ENCODE measurements at regions not wholly inside any gene's neighbourhood (a gene's known extent, or its start where the extent isn't known, plus 50 kb on each side); places are given as distances from the start of the nearest gene placed in this dataset.

DNA sequence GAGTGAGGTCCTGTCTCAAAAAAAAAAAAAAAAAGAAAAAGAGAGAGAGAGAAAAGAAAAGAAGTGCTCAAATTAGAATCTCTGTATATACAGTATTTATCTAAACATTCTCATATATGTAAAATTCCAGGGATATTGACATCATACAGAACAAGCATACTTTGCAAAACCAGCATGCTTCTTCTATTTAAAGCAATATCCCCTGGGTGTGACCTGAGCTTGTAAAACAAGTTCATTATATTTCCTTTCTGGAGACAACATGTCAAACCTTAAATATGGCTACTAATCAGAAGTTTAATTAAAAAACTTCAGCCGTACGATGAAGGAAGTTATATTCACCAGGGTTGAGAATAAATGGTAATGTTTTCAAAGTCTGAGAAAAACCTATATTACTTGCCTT is 175.8 kb upstream of the HMGA2 start:
- Histone ChIP-seq H3K27me3 (ENCODE audit: control insufficient read depth in 2 of 2, insufficient read depth in 1 of 2, low read length in 1 of 2) (no peaks in the 10 kb centered on the region), H3K9me3 (ENCODE audit: control insufficient read depth in 2 of 2, insufficient read depth in 1 of 2, low read length in 1 of 2) (no peaks in the 10 kb centered on the region), H3K27ac (ENCODE audit: low read depth in 1 of 2, low read length in 1 of 2) (no peak overlapping the region), H3K4me1 (ENCODE audit: control insufficient read depth in 2 of 2, insufficient read depth in 2 of 2, low read length in 2 of 2) (no peaks in the 10 kb centered on the region), H3K4me3 (ENCODE audit: low read length in 2 of 2) (no peak overlapping the region), H3K36me3 (ENCODE audit: control insufficient read depth in 2 of 2, insufficient read depth in 2 of 2, low read length in 1 of 2) (no peaks in the 10 kb centered on the region)
- WGBS = 98% methylated on average over 2 of the region's 2 CpGs
- DNase-seq (ENCODE audit: low read depth in 6 of 9, low spot score in 9 of 9) = no peak

DNA sequence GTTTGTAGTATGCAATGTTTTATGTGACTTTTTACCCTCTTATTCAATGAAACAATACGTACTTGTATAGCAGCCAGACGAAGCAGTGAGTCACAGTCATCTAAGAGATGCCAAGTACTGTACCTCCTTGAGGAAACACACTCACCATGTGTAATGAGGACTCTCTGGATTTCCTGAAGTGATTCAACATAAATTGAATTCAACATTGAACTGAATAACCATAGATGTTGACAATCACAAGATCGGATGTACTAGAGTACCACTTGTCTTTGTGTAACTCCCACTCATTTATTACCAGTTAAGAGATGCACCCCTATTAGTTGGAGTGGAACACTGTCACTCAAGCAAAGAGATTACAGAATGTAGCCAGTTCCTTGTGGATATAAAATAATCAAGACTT is 175.2 kb upstream of the HMGA2 start:
- Histone ChIP-seq H3K4me3 (ENCODE audit: low read length in 2 of 2) (no peak overlapping the region), H3K36me3 (ENCODE audit: control insufficient read depth in 2 of 2, insufficient read depth in 2 of 2, low read length in 1 of 2) (no peaks in the 10 kb centered on the region), H3K27me3 (ENCODE audit: control insufficient read depth in 2 of 2, insufficient read depth in 1 of 2, low read length in 1 of 2) (no peaks in the 10 kb centered on the region), H3K9me3 (ENCODE audit: control insufficient read depth in 2 of 2, insufficient read depth in 1 of 2, low read length in 1 of 2) (no peaks in the 10 kb centered on the region), H3K27ac (ENCODE audit: low read depth in 1 of 2, low read length in 1 of 2) (no peak overlapping the region), H3K4me1 (ENCODE audit: control insufficient read depth in 2 of 2, insufficient read depth in 2 of 2, low read length in 2 of 2) (no peaks in the 10 kb centered on the region)
- no peak for DNase-seq (ENCODE audit: low read depth in 6 of 9, low spot score in 9 of 9)
- WGBS = 97% methylated on average over 3 of the region's 3 CpGs

DNA sequence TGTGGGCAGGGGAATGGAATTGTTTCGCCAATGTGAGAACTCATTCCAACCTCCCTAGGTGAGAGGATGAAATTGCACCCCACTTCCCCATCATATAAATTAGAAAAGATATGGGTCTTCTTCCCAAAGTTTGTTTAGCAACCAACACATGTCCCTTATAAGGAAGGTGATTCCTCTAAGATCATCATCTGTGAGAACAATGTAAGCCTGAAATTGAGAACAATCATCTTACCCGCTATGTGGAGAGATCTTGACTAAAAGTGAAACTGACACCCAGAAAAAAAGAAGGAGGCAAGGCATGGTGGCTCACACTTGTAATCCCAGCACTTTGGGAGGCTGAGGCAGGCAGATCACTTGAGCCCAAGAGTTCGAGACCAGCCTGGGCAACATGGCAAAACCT is 173.2 kb upstream of the HMGA2 start:
- H3K36me3 ChIP-seq (ENCODE audit: control insufficient read depth in 2 of 2, insufficient read depth in 2 of 2, low read length in 1 of 2) = no peaks in the 10 kb centered on the region
- H3K27me3 ChIP-seq (ENCODE audit: control insufficient read depth in 2 of 2, insufficient read depth in 1 of 2, low read length in 1 of 2) = no peaks in the 10 kb centered on the region
- H3K4me3 ChIP-seq (ENCODE audit: low read length in 2 of 2) = no peak overlapping the region
- H3K27ac ChIP-seq (ENCODE audit: low read depth in 1 of 2, low read length in 1 of 2) = no peak overlapping the region
- DNase-seq (ENCODE audit: low read depth in 6 of 9, low spot score in 9 of 9) = no peak
- H3K4me1 ChIP-seq (ENCODE audit: control insufficient read depth in 2 of 2, insufficient read depth in 2 of 2, low read length in 2 of 2) = no peaks in the 10 kb centered on the region
- WGBS = 95% methylated on average over 3 of the region's 3 CpGs
- H3K9me3 ChIP-seq (ENCODE audit: control insufficient read depth in 2 of 2, insufficient read depth in 1 of 2, low read length in 1 of 2) = no peaks in the 10 kb centered on the region

DNA sequence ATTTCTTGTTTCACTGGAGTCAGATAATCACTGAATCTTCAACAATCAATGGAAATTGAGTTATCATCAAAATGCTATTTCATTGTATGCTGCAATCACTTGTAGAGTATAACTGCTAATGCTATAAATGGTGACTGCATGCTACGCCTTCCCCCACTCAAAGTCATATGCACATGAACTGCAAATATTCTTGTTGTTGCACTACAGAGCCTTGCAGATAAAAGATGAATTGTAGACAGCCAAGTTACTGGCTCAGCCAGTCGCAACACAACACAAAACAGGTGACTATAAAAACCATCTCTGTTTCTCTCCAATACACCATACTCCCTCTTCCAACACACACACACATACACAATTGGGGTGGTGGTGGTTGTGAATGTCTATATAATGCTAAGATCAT is 171.0 kb upstream of the HMGA2 start:
- Histone ChIP-seq H3K9me3 (ENCODE audit: control insufficient read depth in 2 of 2, insufficient read depth in 1 of 2, low read length in 1 of 2) (no peaks in the 10 kb centered on the region), H3K27me3 (ENCODE audit: control insufficient read depth in 2 of 2, insufficient read depth in 1 of 2, low read length in 1 of 2) (no peaks in the 10 kb centered on the region), H3K27ac (ENCODE audit: low read depth in 1 of 2, low read length in 1 of 2) (no peak overlapping the region), H3K4me3 (ENCODE audit: low read length in 2 of 2) (no peak overlapping the region), H3K36me3 (ENCODE audit: control insufficient read depth in 2 of 2, insufficient read depth in 2 of 2, low read length in 1 of 2) (no peaks in the 10 kb centered on the region), H3K4me1 (ENCODE audit: control insufficient read depth in 2 of 2, insufficient read depth in 2 of 2, low read length in 2 of 2) (no peaks in the 10 kb centered on the region)
- DNase-seq (ENCODE audit: low read depth in 6 of 9, low spot score in 9 of 9) = no peak
- WGBS = 94% methylated on average over 2 of the region's 2 CpGs

DNA sequence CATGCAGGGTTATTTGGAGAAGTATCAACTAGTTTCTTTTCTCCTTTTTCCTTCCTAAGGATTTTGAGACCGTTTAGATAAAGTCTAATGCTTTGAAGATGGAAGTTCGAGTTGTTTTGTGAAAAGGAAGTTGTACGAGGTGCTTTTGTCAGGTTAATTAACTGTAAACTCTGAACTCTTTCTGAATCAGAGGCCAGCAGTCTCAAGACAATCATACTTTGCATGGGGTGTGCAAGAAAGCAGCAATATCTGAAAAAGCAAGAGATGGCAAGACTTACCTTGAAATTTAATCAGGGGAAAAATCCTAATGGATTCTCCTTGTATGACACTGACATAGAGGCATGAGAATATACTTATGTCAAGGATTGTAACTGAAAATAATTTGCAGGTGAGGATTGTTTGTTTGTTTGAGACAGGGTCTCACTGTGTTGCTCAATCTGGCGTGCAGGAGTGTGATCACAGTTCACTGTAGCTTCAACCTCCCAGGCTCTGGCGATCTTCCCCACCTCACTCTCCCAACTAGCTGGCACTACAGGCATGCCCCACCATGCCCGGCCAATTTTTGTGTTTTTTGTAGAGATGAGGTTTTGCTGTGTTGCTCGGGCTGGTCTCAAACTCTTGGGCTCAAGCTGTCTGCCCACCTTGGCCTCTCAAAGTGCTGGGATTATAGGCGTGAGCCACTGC is 170.2 kb upstream of the HMGA2 start:
- H3K9me3 ChIP-seq (ENCODE audit: control insufficient read depth in 2 of 2, insufficient read depth in 1 of 2, low read length in 1 of 2) = no peaks in the 10 kb centered on the region
- 66% methylated on average over 8 of the region's 8 CpGs for WGBS

DNA sequence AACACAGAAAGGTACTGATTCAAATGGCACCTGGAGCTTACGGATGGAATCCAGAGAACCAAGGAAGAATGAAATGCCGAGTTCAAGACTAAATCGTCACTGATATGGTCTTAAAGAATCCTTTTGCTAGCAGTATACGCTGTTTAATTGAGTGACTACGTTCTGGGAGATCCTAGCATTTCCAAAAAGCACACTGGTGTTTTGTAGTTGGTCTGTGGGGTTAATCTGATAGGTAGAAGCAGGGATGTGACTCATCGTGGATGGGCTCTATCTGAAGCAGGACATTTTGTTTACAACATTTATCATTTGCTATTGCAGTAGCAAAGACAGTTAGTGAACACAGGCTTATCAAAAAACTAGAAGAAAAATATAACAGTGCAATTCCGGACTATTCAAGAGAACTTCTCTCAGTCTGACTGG is 169.2 kb upstream of the HMGA2 start:
- H3K9me3 ChIP-seq (ENCODE audit: control insufficient read depth in 2 of 2, insufficient read depth in 1 of 2, low read length in 1 of 2) = no peaks in the 10 kb centered on the region
- no peaks in the 10 kb centered on the region for H3K4me1 ChIP-seq (ENCODE audit: control insufficient read depth in 2 of 2, insufficient read depth in 2 of 2, low read length in 2 of 2)
- no peak overlapping the region for H3K27ac ChIP-seq (ENCODE audit: low read depth in 1 of 2, low read length in 1 of 2)
- WGBS = 97% methylated on average over 7 of the region's 7 CpGs
- H3K4me3 ChIP-seq (ENCODE audit: low read length in 2 of 2) = no peak overlapping the region
- H3K27me3 ChIP-seq (ENCODE audit: control insufficient read depth in 2 of 2, insufficient read depth in 1 of 2, low read length in 1 of 2) = no peaks in the 10 kb centered on the region
- H3K36me3 ChIP-seq (ENCODE audit: control insufficient read depth in 2 of 2, insufficient read depth in 2 of 2, low read length in 1 of 2) = no peaks in the 10 kb centered on the region
- DNase-seq (ENCODE audit: low read depth in 6 of 9, low spot score in 9 of 9) = no peak

More for the DNA sequence above, 170.2 kb upstream of the HMGA2 start:
- no peak overlapping the region for H3K4me3 ChIP-seq (ENCODE audit: low read length in 2 of 2)
- no peaks in the 10 kb centered on the region for H3K27me3 ChIP-seq (ENCODE audit: control insufficient read depth in 2 of 2, insufficient read depth in 1 of 2, low read length in 1 of 2)
- no peaks in the 10 kb centered on the region for H3K36me3 ChIP-seq (ENCODE audit: control insufficient read depth in 2 of 2, insufficient read depth in 2 of 2, low read length in 1 of 2)
- no peak for DNase-seq (ENCODE audit: low read depth in 6 of 9, low spot score in 9 of 9)
- H3K27ac ChIP-seq (ENCODE audit: low read depth in 1 of 2, low read length in 1 of 2) = no peak overlapping the region
- no peaks in the 10 kb centered on the region for H3K4me1 ChIP-seq (ENCODE audit: control insufficient read depth in 2 of 2, insufficient read depth in 2 of 2, low read length in 2 of 2)

DNA sequence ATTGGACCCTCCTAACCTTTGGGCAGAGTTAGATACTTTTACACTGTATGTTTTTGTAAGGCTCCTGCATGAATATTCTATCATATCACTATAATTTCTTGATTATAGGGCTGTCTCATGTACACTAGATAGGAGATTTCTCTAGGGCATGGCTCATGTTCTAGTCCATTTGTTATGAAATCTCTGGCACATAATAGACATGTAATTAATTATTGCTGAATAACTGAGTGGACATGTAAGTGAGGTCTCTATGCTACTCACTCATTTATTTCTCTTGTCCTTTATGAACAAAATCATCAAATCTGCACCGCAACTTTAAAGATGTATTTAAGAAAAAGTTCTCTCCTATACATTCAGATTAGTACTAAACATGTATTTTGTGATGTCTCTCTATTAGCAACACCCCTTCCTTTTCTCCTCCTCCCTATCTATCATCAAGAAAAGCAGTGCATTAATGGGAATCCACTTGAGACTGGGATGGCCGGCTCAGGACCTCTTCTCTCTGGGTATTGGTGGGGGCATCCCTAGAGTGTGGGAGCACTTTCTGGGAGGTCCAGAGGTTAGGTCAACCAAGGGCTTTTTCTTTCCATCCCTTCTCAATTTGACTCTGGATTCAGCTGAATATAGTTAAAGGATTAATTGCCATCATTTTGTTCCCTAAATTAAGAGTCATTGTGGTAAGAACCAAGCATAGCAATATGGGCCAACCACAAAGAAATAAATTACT is 168.0 kb upstream of the HMGA2 start:
- WGBS = 97% methylated on average over 2 of the region's 2 CpGs
- DNase-seq (ENCODE audit: low read depth in 6 of 9, low spot score in 9 of 9) = no peak
- Histone ChIP-seq H3K4me3 (ENCODE audit: low read length in 2 of 2) (no peak overlapping the region), H3K36me3 (ENCODE audit: control insufficient read depth in 2 of 2, insufficient read depth in 2 of 2, low read length in 1 of 2) (no peaks in the 10 kb centered on the region), H3K4me1 (ENCODE audit: control insufficient read depth in 2 of 2, insufficient read depth in 2 of 2, low read length in 2 of 2) (no peaks in the 10 kb centered on the region), H3K27me3 (ENCODE audit: control insufficient read depth in 2 of 2, insufficient read depth in 1 of 2, low read length in 1 of 2) (no peaks in the 10 kb centered on the region), H3K9me3 (ENCODE audit: control insufficient read depth in 2 of 2, insufficient read depth in 1 of 2, low read length in 1 of 2) (no peaks in the 10 kb centered on the region), H3K27ac (ENCODE audit: low read depth in 1 of 2, low read length in 1 of 2) (no peak overlapping the region)

DNA sequence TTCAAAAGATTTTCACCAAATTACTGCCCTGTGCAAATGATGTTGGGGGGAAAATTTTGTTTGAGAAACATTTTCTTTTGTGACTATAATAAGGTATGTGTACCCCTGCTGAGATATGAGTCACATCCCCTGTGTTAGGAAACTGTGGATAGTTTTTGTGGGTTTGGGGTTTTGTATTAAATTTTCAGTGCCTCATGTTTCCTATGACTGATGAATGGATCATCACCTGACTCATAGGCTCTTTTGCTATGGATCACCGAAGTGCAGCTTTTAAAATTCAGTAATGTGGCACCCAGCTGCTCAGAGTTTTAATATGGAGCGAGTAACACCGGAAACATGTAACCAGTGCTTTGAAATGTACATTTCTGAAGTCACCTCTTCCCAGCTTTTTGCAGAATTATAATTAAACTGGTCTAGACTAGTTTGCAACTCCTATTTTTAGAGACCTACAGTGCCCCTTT is 167.4 kb upstream of the HMGA2 start:
- H3K9me3 ChIP-seq (ENCODE audit: control insufficient read depth in 2 of 2, insufficient read depth in 1 of 2, low read length in 1 of 2) = no peaks in the 10 kb centered on the region

DNA sequence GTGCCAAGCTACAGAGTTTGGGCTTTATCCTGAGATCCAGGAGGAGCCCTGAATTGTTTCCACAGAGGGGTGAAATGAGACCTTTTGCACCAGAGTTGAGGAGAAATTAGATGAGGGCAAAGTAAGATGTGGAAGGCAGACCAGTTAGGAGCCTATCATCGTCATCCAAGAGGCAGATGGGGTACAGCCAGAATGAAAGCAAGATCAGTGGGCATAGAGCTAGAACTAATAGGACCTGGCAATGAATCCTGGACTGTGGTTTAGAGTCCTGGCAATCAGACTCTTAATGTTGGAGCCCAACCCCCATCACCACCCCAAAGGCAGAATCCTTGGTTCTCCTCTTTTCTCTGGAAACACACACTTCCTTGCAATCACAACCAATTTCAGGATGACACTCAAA is 166.6 kb upstream of the HMGA2 start:
- no peaks in the 10 kb centered on the region for H3K27me3 ChIP-seq (ENCODE audit: control insufficient read depth in 2 of 2, insufficient read depth in 1 of 2, low read length in 1 of 2)
- no peak for DNase-seq (ENCODE audit: low read depth in 6 of 9, low spot score in 9 of 9)
- H3K27ac ChIP-seq (ENCODE audit: low read depth in 1 of 2, low read length in 1 of 2) = no peak overlapping the region
- no peaks in the 10 kb centered on the region for H3K36me3 ChIP-seq (ENCODE audit: control insufficient read depth in 2 of 2, insufficient read depth in 2 of 2, low read length in 1 of 2)
- no peaks in the 10 kb centered on the region for H3K4me1 ChIP-seq (ENCODE audit: control insufficient read depth in 2 of 2, insufficient read depth in 2 of 2, low read length in 2 of 2)
- WGBS = 95% methylated on average over 1 of the region's 1 CpG
- no peaks in the 10 kb centered on the region for H3K9me3 ChIP-seq (ENCODE audit: control insufficient read depth in 2 of 2, insufficient read depth in 1 of 2, low read length in 1 of 2)
- no peak overlapping the region for H3K4me3 ChIP-seq (ENCODE audit: low read length in 2 of 2)

More for the DNA sequence above, 167.4 kb upstream of the HMGA2 start:
- H3K4me1 ChIP-seq (ENCODE audit: control insufficient read depth in 2 of 2, insufficient read depth in 2 of 2, low read length in 2 of 2) = no peaks in the 10 kb centered on the region
- no peak overlapping the region for H3K27ac ChIP-seq (ENCODE audit: low read depth in 1 of 2, low read length in 1 of 2)
- H3K36me3 ChIP-seq (ENCODE audit: control insufficient read depth in 2 of 2, insufficient read depth in 2 of 2, low read length in 1 of 2) = no peaks in the 10 kb centered on the region
- H3K4me3 ChIP-seq (ENCODE audit: low read length in 2 of 2) = no peak overlapping the region
- 69% methylated on average over 3 of the region's 3 CpGs for WGBS
- H3K27me3 ChIP-seq (ENCODE audit: control insufficient read depth in 2 of 2, insufficient read depth in 1 of 2, low read length in 1 of 2) = no peaks in the 10 kb centered on the region
- no peak for DNase-seq (ENCODE audit: low read depth in 6 of 9, low spot score in 9 of 9)

Measured in thymus (tissue), 11 donors.